ENCODE measurements at regions not wholly inside any gene's neighbourhood (a gene's known extent, or its start where the extent isn't known, plus 50 kb on each side); places are given as distances from the start of the nearest gene placed in this dataset.

GRCh38 chr10:47130491-47130890, 169.5 kb upstream of the GDF10 start:
- TF ChIP-seq ZNF510 (tag by site-specific recombination; IDR thresholded peaks at IDR 0.05; ENCODE audit: insufficient replicate concordance) (no peak), ZNF692 (tag by site-specific recombination; IDR thresholded peaks at IDR 0.05) (no peak), CTCF (tag by site-specific recombination; IDR thresholded peaks at IDR 0.05) (no peak), ZBTB10 (tag by site-specific recombination; IDR thresholded peaks at IDR 0.05) (no peak)

Data from HEK293 (cell line).